ENCODE measurements at regions not wholly inside any gene's neighbourhood (a gene's known extent, or its start where the extent isn't known, plus 50 kb on each side); places are given as distances from the start of the nearest gene placed in this dataset.
A peak's percentile ranks its signal among the peaks of the same experiment; 100 is the strongest.

GRCh38 chr17:79182176-79183042 is 107.8 kb downstream of the ENGASE start:
- DNase-seq, result no peak
- no peaks in the 10 kb centered on the region for H3K4me1 ChIP-seq
- H3K27me3 ChIP-seq, result peaks cover 50% of the 10 kb centered on the region
- no peaks in the 10 kb centered on the region for H3K9me3 ChIP-seq (replicated peaks)
- H3K4me3 ChIP-seq, result no peak overlapping the region
- H3K27ac ChIP-seq, result no peak overlapping the region
- no peaks in the 10 kb centered on the region for H3K36me3 ChIP-seq

- no peak for DNase-seq
- Histone ChIP-seq H3K4me1 (0 out of 2 replicates have a peak, but pooled peaks cover 3% of the 10 kb centered on the region), H3K27me3 (peaks cover 60% of the 10 kb centered on the region), H3K36me3 (no peaks in the 10 kb centered on the region), H3K4me3 (no peak overlapping the region), H3K27ac (no peak overlapping the region), H3K9me3 (replicated peaks) (no peaks in the 10 kb centered on the region)
Measured at GRCh38 chr17:79180358-79181005, 105.9 kb downstream of the ENGASE start.

- no peak overlapping the region for H3K27ac ChIP-seq
- H3K9me3 ChIP-seq (replicated peaks), result no peaks in the 10 kb centered on the region
- DNase-seq, result no peak
- no peaks in the 10 kb centered on the region for H3K36me3 ChIP-seq
- H3K4me3 ChIP-seq, result no peak overlapping the region
- 0 out of 2 replicates have a peak, but pooled peaks cover 3% of the 10 kb centered on the region for H3K4me1 ChIP-seq
- peaks cover 55% of the 10 kb centered on the region for H3K27me3 ChIP-seq
Measured at GRCh38 chr17:79179334-79179733, 104.7 kb downstream of the ENGASE start.

GRCh38 chr17:79177877-79178276 is 103.3 kb downstream of the ENGASE start:
- no peak for DNase-seq
- no peaks in the 10 kb centered on the region for H3K9me3 ChIP-seq (replicated peaks)
- H3K4me1 ChIP-seq, result 0 out of 2 replicates have a peak, but pooled peaks cover 3% of the 10 kb centered on the region
- H3K27me3 ChIP-seq, result peaks cover 56% of the 10 kb centered on the region
- no peaks in the 10 kb centered on the region for H3K36me3 ChIP-seq
- no peak overlapping the region for H3K4me3 ChIP-seq
- H3K27ac ChIP-seq, result no peak overlapping the region

- Histone ChIP-seq H3K4me1 (0 out of 2 replicates have a peak, but pooled peaks cover 3% of the 10 kb centered on the region), H3K27ac (no peak overlapping the region), H3K4me3 (no peak overlapping the region), H3K36me3 (no peaks in the 10 kb centered on the region), H3K9me3 (replicated peaks) (no peaks in the 10 kb centered on the region), H3K27me3 (peaks cover 56% of the 10 kb centered on the region)
- peak in 1 of 2 experiments; percentile 35 for DNase-seq
Measured at GRCh38 chr17:79176792-79177601, 102.4 kb downstream of the ENGASE start.

GRCh38 chr17:79174905-79175856 is 100.6 kb downstream of the ENGASE start:
- Histone ChIP-seq H3K27ac (no peak overlapping the region), H3K27me3 (peaks cover 55% of the 10 kb centered on the region), H3K36me3 (no peaks in the 10 kb centered on the region), H3K4me3 (no peak overlapping the region), H3K9me3 (replicated peaks) (no peaks in the 10 kb centered on the region), H3K4me1 (0 out of 2 replicates have a peak, but pooled peaks cover 3% of the 10 kb centered on the region)
- DNase-seq, result no peak

GRCh38 chr17:79174193-79174765 is 99.7 kb downstream of the ENGASE start:
- no peak for DNase-seq
- Histone ChIP-seq H3K27me3 (peaks cover 64% of the 10 kb centered on the region), H3K27ac (no peak overlapping the region), H3K4me3 (no peak overlapping the region), H3K4me1 (0 out of 2 replicates have a peak, but pooled peaks cover 3% of the 10 kb centered on the region), H3K36me3 (no peaks in the 10 kb centered on the region), H3K9me3 (replicated peaks) (no peaks in the 10 kb centered on the region)

GRCh38 chr17:79171188-79171587 is 96.6 kb downstream of the ENGASE start:
- Histone ChIP-seq H3K27me3 (peaks cover 67% of the 10 kb centered on the region), H3K4me1 (no peaks in the 10 kb centered on the region), H3K4me3 (no peak overlapping the region), H3K36me3 (no peaks in the 10 kb centered on the region), H3K27ac (no peak overlapping the region), H3K9me3 (replicated peaks) (no peaks in the 10 kb centered on the region)
- DNase-seq, result no peak

- Histone ChIP-seq H3K36me3 (no peaks in the 10 kb centered on the region), H3K27me3 (peaks cover 69% of the 10 kb centered on the region), H3K4me3 (no peak overlapping the region), H3K9me3 (replicated peaks) (no peaks in the 10 kb centered on the region), H3K27ac (no peak overlapping the region), H3K4me1 (no peaks in the 10 kb centered on the region)
- DNase-seq, result no peak
Measured at GRCh38 chr17:79169861-79170260, 95.2 kb downstream of the ENGASE start.

- H3K27me3 ChIP-seq, result peaks cover 74% of the 10 kb centered on the region
- H3K4me3 ChIP-seq, result no peak overlapping the region
- H3K27ac ChIP-seq, result no peak overlapping the region
- no peak for DNase-seq
- no peaks in the 10 kb centered on the region for H3K4me1 ChIP-seq
- no peaks in the 10 kb centered on the region for H3K36me3 ChIP-seq
- H3K9me3 ChIP-seq (replicated peaks), result no peaks in the 10 kb centered on the region
Measured at GRCh38 chr17:79169366-79169765, 94.7 kb downstream of the ENGASE start.

- Histone ChIP-seq H3K4me1 (no peaks in the 10 kb centered on the region), H3K9me3 (replicated peaks) (no peaks in the 10 kb centered on the region), H3K27ac (no peak overlapping the region), H3K27me3 (peaks cover 82% of the 10 kb centered on the region), H3K36me3 (no peaks in the 10 kb centered on the region), H3K4me3 (no peak overlapping the region)
- DNase-seq, result peak in 1 of 2 experiments; percentile 38
Measured at GRCh38 chr17:79168486-79169055, 93.9 kb downstream of the ENGASE start.

- Histone ChIP-seq H3K4me3 (no peak overlapping the region), H3K9me3 (replicated peaks) (no peaks in the 10 kb centered on the region), H3K27ac (no peak overlapping the region), H3K27me3 (peaks cover 87% of the 10 kb centered on the region), H3K4me1 (no peaks in the 10 kb centered on the region), H3K36me3 (no peaks in the 10 kb centered on the region)
- DNase-seq, result no peak
Measured at GRCh38 chr17:79167486-79167885, 92.9 kb downstream of the ENGASE start.

GRCh38 chr17:79165756-79166473 is 91.3 kb downstream of the ENGASE start:
- Histone ChIP-seq H3K9me3 (replicated peaks) (no peaks in the 10 kb centered on the region), H3K4me3 (no peak overlapping the region), H3K27ac (no peak overlapping the region), H3K4me1 (no peaks in the 10 kb centered on the region), H3K27me3 (peaks cover 97% of the 10 kb centered on the region), H3K36me3 (no peaks in the 10 kb centered on the region)
- DNase-seq, result no peak
